PFSK-1 (cell line): ENCODE measurements at regions not wholly inside any gene's neighbourhood (a gene's known extent, or its start where the extent isn't known, plus 50 kb on each side); places are given as distances from the start of the nearest gene placed in this dataset.

Source experiments
- POLR2AphosphoS5 ChIP-seq: IDR thresholded peaks from 2 replicates; pipeline ENCODE4 v1.6.1; 2012; ENCODE audit warnings: low read depth, mild to moderate bottlenecking, control low read depth, low read length, moderate library complexity
- TF ChIP-seq, protein P1 (sequence below), 2 experiments: IDR thresholded peaks; 2 replicates each; pipeline versions ENCODE4 v1.6.1 to v1.8.0; 2011 to 2012; ENCODE audit warnings: low read depth in 2 of 2, low read length in 2 of 2, control low read depth in 1 of 2, inconsistent platforms in 1 of 2, mild to moderate bottlenecking in 1 of 2, moderate library complexity in 1 of 2; ENCODE audit not compliant: insufficient read depth in 1 of 2

DNA sequence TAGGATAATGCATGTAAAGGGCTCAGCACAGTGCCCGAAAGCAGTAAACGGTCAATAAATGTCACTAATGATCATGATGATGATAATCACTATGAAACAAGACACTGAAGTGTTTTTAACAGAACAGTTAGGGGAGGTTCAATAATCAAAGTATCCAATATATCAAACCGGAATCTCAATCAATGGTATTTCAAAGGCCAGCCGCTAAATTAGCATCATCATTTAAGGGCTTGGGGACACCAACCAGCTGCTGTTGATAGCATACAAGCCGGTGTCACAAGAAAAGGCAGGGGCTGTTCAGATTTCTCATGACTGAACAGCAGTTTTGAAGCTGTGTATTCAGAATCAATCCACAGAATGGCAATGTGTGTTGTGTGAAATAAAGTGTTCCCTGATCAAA is 316.0 kb upstream of the NPVF start:
- no peak for TF ChIP-seq POLR2AphosphoS5
- TF ChIP-seq, protein P1, sequence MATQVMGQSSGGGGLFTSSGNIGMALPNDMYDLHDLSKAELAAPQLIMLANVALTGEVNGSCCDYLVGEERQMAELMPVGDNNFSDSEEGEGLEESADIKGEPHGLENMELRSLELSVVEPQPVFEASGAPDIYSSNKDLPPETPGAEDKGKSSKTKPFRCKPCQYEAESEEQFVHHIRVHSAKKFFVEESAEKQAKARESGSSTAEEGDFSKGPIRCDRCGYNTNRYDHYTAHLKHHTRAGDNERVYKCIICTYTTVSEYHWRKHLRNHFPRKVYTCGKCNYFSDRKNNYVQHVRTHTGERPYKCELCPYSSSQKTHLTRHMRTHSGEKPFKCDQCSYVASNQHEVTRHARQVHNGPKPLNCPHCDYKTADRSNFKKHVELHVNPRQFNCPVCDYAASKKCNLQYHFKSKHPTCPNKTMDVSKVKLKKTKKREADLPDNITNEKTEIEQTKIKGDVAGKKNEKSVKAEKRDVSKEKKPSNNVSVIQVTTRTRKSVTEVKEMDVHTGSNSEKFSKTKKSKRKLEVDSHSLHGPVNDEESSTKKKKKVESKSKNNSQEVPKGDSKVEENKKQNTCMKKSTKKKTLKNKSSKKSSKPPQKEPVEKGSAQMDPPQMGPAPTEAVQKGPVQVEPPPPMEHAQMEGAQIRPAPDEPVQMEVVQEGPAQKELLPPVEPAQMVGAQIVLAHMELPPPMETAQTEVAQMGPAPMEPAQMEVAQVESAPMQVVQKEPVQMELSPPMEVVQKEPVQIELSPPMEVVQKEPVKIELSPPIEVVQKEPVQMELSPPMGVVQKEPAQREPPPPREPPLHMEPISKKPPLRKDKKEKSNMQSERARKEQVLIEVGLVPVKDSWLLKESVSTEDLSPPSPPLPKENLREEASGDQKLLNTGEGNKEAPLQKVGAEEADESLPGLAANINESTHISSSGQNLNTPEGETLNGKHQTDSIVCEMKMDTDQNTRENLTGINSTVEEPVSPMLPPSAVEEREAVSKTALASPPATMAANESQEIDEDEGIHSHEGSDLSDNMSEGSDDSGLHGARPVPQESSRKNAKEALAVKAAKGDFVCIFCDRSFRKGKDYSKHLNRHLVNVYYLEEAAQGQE (IDR thresholded peaks at IDR 0.05; ENCODE audit: insufficient read depth in 1 of 2, low read depth in 2 of 2, low read length in 2 of 2), result no peak
